Fibroblast of the aortic adventitia (primary cell): ENCODE measurements at regions not wholly inside any gene's neighbourhood (a gene's known extent, or its start where the extent isn't known, plus 50 kb on each side); places are given as distances from the start of the nearest gene placed in this dataset.

Experiments
- DNase-seq: peaks from one replicate; pipeline ENCODE4 v3.0.0-alpha.2; 2010; ENCODE audit warnings: low read depth
- H3K4me3 ChIP-seq: 2 replicates; pipeline ENCODE4 v1.5.1; 2011; ENCODE audit warnings: low read depth, mild to moderate bottlenecking, control low read depth, low read length, moderate library complexity
- CTCF ChIP-seq: IDR thresholded peaks from 2 replicates; pipeline ENCODE4 v1.5.1; 2011; ENCODE audit warnings: mild to moderate bottlenecking, low read length, control low read depth, inconsistent platforms; ENCODE audit not compliant: insufficient read depth

- no peak for TF ChIP-seq CTCF
- DNase-seq = peak; percentile 25
- H3K4me3 ChIP-seq = no peak overlapping the region
These were observed 111.6 kb downstream of the NREP start for GRCh38 chr5:111645303-111645838.

- no peak for TF ChIP-seq CTCF
These were observed 113.5 kb downstream of the NREP start for GRCh38 chr5:111643499-111643898.

GRCh38 chr5:111641533-111642233, 115.3 kb downstream of the NREP start:
- H3K4me3 ChIP-seq = no peak overlapping the region
- no peak for TF ChIP-seq CTCF
- DNase-seq = peak; percentile 76

More at GRCh38 chr5:111643499-111643898, 113.5 kb downstream of the NREP start:
- DNase-seq = no peak
- no peak overlapping the region for H3K4me3 ChIP-seq

- H3K4me3 ChIP-seq = no peak overlapping the region
- TF ChIP-seq CTCF = no peak
- DNase-seq = no peak
These were observed 117.1 kb downstream of the NREP start for GRCh38 chr5:111639912-111640311.

DNA sequence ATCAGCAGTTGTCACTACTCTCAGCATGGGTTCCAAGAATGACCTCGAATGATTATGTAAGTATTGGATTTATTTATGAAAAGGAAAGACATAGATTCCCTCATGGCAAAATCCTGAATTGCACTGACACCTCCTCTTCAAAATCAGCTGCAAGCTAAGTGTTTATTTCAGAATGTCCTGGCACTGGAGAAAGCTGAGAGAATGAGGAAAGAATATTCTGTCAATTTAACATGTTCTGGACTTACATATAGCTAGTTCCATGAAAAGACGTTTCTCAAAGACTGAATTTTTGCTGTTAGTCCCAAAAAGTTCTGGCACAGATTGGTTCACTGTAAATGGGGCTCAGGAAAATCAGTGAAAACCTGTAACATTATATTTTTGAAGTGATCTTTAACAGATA, 120.3 kb downstream of the NREP start:
- no peak overlapping the region for H3K4me3 ChIP-seq
- TF ChIP-seq CTCF = no peak
- no peak for DNase-seq

GRCh38 chr5:111635916-111636570, 121.0 kb downstream of the NREP start:
- no peak for TF ChIP-seq CTCF
- no peak overlapping the region for H3K4me3 ChIP-seq
- DNase-seq = peak; percentile 77
